ENCODE measurements at regions not wholly inside any gene's neighbourhood (a gene's known extent, or its start where the extent isn't known, plus 50 kb on each side); places are given as distances from the start of the nearest gene placed in this dataset.

- H3K27ac ChIP-seq (ENCODE audit: low read length in 2 of 2) = no peak overlapping the region
- no peak for DNase-seq
- H3K4me3 Mint-ChIP-seq = no peak overlapping the region
- no peak for ATAC-seq (ENCODE audit: low read depth)
- ChIA-PET POLR2A (no interaction called here), CTCF (no interaction called here)
- H3K4me2 ChIP-seq (replicated peaks; ENCODE audit: low read depth, low read length, poor library complexity, severe bottlenecking) = no peak overlapping the region
- no peaks in the 10 kb centered on the region for H4K20me1 ChIP-seq (ENCODE audit: control insufficient read depth, insufficient read depth, low read length, poor library complexity, severe bottlenecking)
- H3K4me3 ChIP-seq (ENCODE audit: control extremely low read depth in 1 of 5, extremely low read depth in 1 of 5, insufficient read depth in 1 of 5, low read depth in 2 of 5, low read length in 4 of 5) = no peak overlapping the region
- no peak overlapping the region for H3K27ac Mint-ChIP-seq
- peaks cover 3% of the 10 kb centered on the region for H3K9me3 Mint-ChIP-seq (ENCODE audit: insufficient read depth)
- H3K36me3 ChIP-seq (replicated peaks in 1 of 2; ENCODE audit: control extremely low read depth in 1 of 2, control insufficient read depth in 1 of 2, extremely low read depth in 1 of 2, insufficient read depth in 2 of 2, low read length in 1 of 2) = no peaks in the 10 kb centered on the region
- H3K79me2 ChIP-seq (ENCODE audit: control insufficient read depth, insufficient read depth, low read length) = no peaks in the 10 kb centered on the region
- H3K27me3 Mint-ChIP-seq = no peaks in the 10 kb centered on the region
- TF ChIP-seq, protein P1, sequence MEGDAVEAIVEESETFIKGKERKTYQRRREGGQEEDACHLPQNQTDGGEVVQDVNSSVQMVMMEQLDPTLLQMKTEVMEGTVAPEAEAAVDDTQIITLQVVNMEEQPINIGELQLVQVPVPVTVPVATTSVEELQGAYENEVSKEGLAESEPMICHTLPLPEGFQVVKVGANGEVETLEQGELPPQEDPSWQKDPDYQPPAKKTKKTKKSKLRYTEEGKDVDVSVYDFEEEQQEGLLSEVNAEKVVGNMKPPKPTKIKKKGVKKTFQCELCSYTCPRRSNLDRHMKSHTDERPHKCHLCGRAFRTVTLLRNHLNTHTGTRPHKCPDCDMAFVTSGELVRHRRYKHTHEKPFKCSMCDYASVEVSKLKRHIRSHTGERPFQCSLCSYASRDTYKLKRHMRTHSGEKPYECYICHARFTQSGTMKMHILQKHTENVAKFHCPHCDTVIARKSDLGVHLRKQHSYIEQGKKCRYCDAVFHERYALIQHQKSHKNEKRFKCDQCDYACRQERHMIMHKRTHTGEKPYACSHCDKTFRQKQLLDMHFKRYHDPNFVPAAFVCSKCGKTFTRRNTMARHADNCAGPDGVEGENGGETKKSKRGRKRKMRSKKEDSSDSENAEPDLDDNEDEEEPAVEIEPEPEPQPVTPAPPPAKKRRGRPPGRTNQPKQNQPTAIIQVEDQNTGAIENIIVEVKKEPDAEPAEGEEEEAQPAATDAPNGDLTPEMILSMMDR (IDR thresholded peaks at IDR 0.05) = no peak
- no peak for TF ChIP-seq EZH2 (IDR thresholded peaks at IDR 0.05; ENCODE audit: borderline replicate concordance, insufficient read depth, low read depth, low read length, poor library complexity, severe bottlenecking)
- no peaks in the 10 kb centered on the region for H3K4me1 Mint-ChIP-seq
- intact Hi-C loops (cut with micrococcal nuclease) = no loop called here
- no peaks in the 10 kb centered on the region for H3K9me3 ChIP-seq (ENCODE audit: control extremely low read depth in 1 of 3, control insufficient read depth in 2 of 3, insufficient read depth in 1 of 3, low read length in 2 of 3)
- no peaks in the 10 kb centered on the region for H3K4me1 ChIP-seq (ENCODE audit: control insufficient read depth in 2 of 2, insufficient read depth in 2 of 2, low read length in 2 of 2)
- H3K9ac ChIP-seq (ENCODE audit: low read length) = no peak overlapping the region
- H3K27me3 ChIP-seq (replicated peaks in 1 of 4; ENCODE audit: control extremely low read depth in 1 of 4, control insufficient read depth in 3 of 4, insufficient read depth in 4 of 4, low read length in 3 of 4) = no peaks in the 10 kb centered on the region
- no peak overlapping the region for H2AFZ ChIP-seq (ENCODE audit: insufficient read depth, low read depth, low read length, poor library complexity, severe bottlenecking)
Measured at GRCh38 chr10:107362306-107362705, 197.8 kb upstream of the SORCS1 start.

- TF ChIP-seq EZH2 (IDR thresholded peaks at IDR 0.05; ENCODE audit: borderline replicate concordance, insufficient read depth, low read depth, low read length, poor library complexity, severe bottlenecking) = no peak
- TF ChIP-seq, protein P1 (IDR thresholded peaks at IDR 0.05) = no peak
- ATAC-seq (ENCODE audit: low read depth) (no peak), DNase-seq (no peak)
- Mint-ChIP-seq H3K4me3 (no peak overlapping the region), H3K4me1 (no peaks in the 10 kb centered on the region), H3K9me3 (ENCODE audit: insufficient read depth) (no peaks in the 10 kb centered on the region), H3K27ac (no peak overlapping the region), H3K27me3 (no peaks in the 10 kb centered on the region)
- H3K4me3 ChIP-seq (ENCODE audit: control extremely low read depth in 1 of 5, extremely low read depth in 1 of 5, insufficient read depth in 1 of 5, low read depth in 2 of 5, low read length in 4 of 5) = no peak overlapping the region
- H3K79me2 ChIP-seq (ENCODE audit: control insufficient read depth, insufficient read depth, low read length) = no peaks in the 10 kb centered on the region
- H3K36me3 ChIP-seq (replicated peaks in 1 of 2; ENCODE audit: control extremely low read depth in 1 of 2, control insufficient read depth in 1 of 2, extremely low read depth in 1 of 2, insufficient read depth in 2 of 2, low read length in 1 of 2) = no peaks in the 10 kb centered on the region
- peaks cover 0 to 5% (median 0%) of the 10 kb centered on the region in 3 donors for H3K9me3 ChIP-seq (ENCODE audit: control extremely low read depth in 1 of 3, control insufficient read depth in 2 of 3, insufficient read depth in 1 of 3, low read length in 2 of 3)
- CTCF ChIA-PET = no interaction called here
- no peak overlapping the region for H3K27ac ChIP-seq (ENCODE audit: low read length in 2 of 2)
- H3K27me3 ChIP-seq (replicated peaks in 1 of 4; ENCODE audit: control extremely low read depth in 1 of 4, control insufficient read depth in 3 of 4, insufficient read depth in 4 of 4, low read length in 3 of 4) = no peaks in the 10 kb centered on the region
- POLR2A ChIA-PET = no interaction called here
- no peak overlapping the region for H3K4me2 ChIP-seq (replicated peaks; ENCODE audit: low read depth, low read length, poor library complexity, severe bottlenecking)
- no peaks in the 10 kb centered on the region for H3K4me1 ChIP-seq (ENCODE audit: control insufficient read depth in 2 of 2, insufficient read depth in 2 of 2, low read length in 2 of 2)
- H4K20me1 ChIP-seq (ENCODE audit: control insufficient read depth, insufficient read depth, low read length, poor library complexity, severe bottlenecking) = no peaks in the 10 kb centered on the region
- H3K9ac ChIP-seq (ENCODE audit: low read length) = no peak overlapping the region
- no peak overlapping the region for H2AFZ ChIP-seq (ENCODE audit: insufficient read depth, low read depth, low read length, poor library complexity, severe bottlenecking)
- intact Hi-C loops (cut with micrococcal nuclease) = no loop called here
Measured at GRCh38 chr10:107357033-107357432, 192.5 kb upstream of the SORCS1 start.

Data from B cell (primary cell).